HUES48 (cell line): ENCODE measurements at regions not wholly inside any gene's neighbourhood (a gene's known extent, or its start where the extent isn't known, plus 50 kb on each side); places are given as distances from the start of the nearest gene placed in this dataset.

Source experiments
- H3K27ac ChIP-seq: one replicate; pipeline ENCODE4 v1.7.0; 2013; ENCODE audit warnings: low read depth, low read length, inconsistent platforms
- H3K27me3 ChIP-seq: 2 replicates; pipeline ENCODE4 v1.6.1; 2013; ENCODE audit warnings: mild to moderate bottlenecking, low read length; ENCODE audit not compliant: control insufficient read depth, insufficient read depth
- H3K36me3 ChIP-seq: 2 replicates; pipeline ENCODE4 v1.6.1; 2013; ENCODE audit warnings: low read length; ENCODE audit not compliant: control insufficient read depth, insufficient read depth
- H3K4me1 ChIP-seq: 2 replicates; pipeline ENCODE4 v1.6.1; 2013; ENCODE audit warnings: mild to moderate bottlenecking, low read length; ENCODE audit not compliant: control insufficient read depth, insufficient read depth
- H3K4me3 ChIP-seq: 2 replicates; pipeline ENCODE4 v1.5.1; 2013; ENCODE audit warnings: mild to moderate bottlenecking, low read depth, low read length
- H3K9ac ChIP-seq: 2 replicates; pipeline ENCODE4 v1.6.1; 2013; ENCODE audit warnings: mild to moderate bottlenecking, low read depth, low read length, moderate library complexity
- H3K9me3 ChIP-seq: 2 replicates; pipeline ENCODE4 v1.6.1; 2013; ENCODE audit warnings: low read length; ENCODE audit not compliant: control insufficient read depth, insufficient read depth

GRCh38 chr9:119726035-119726434 lies 356.8 kb upstream of the BRINP1 start:
- Histone ChIP-seq H3K27ac (no peak overlapping the region), H3K4me3 (no peak overlapping the region), H3K9ac (no peak overlapping the region), H3K4me1 (peaks cover 11% of the 10 kb centered on the region), H3K27me3 (no peaks in the 10 kb centered on the region), H3K9me3 (no peaks in the 10 kb centered on the region), H3K36me3 (no peaks in the 10 kb centered on the region)

GRCh38 chr9:119722384-119722783 lies 353.1 kb upstream of the BRINP1 start:
- no peak overlapping the region for H3K9ac ChIP-seq
- H3K36me3 ChIP-seq, result no peaks in the 10 kb centered on the region
- no peaks in the 10 kb centered on the region for H3K27me3 ChIP-seq
- H3K4me3 ChIP-seq, result no peak overlapping the region
- H3K4me1 ChIP-seq, result peaks cover 11% of the 10 kb centered on the region
- H3K27ac ChIP-seq, result no peak overlapping the region
- H3K9me3 ChIP-seq, result no peaks in the 10 kb centered on the region

GRCh38 chr9:119712325-119712724 lies 343.1 kb upstream of the BRINP1 start:
- no peak overlapping the region for H3K9ac ChIP-seq
- no peaks in the 10 kb centered on the region for H3K36me3 ChIP-seq

GRCh38 chr9:119709431-119709830 lies 340.2 kb upstream of the BRINP1 start:
- no peak overlapping the region for H3K9ac ChIP-seq
- H3K36me3 ChIP-seq, result no peaks in the 10 kb centered on the region
- no peak overlapping the region for H3K4me3 ChIP-seq
- no peak overlapping the region for H3K27ac ChIP-seq
- no peaks in the 10 kb centered on the region for H3K4me1 ChIP-seq
- no peaks in the 10 kb centered on the region for H3K9me3 ChIP-seq
- H3K27me3 ChIP-seq, result no peaks in the 10 kb centered on the region

More at GRCh38 chr9:119712325-119712724, 343.1 kb upstream of the BRINP1 start:
- Histone ChIP-seq H3K4me3 (no peak overlapping the region), H3K9me3 (no peaks in the 10 kb centered on the region), H3K4me1 (peaks cover 10% of the 10 kb centered on the region), H3K27ac (no peak overlapping the region), H3K27me3 (no peaks in the 10 kb centered on the region)

GRCh38 chr9:119707228-119707845 lies 338.1 kb upstream of the BRINP1 start:
- Histone ChIP-seq H3K9ac (no peak overlapping the region), H3K9me3 (no peaks in the 10 kb centered on the region), H3K36me3 (no peaks in the 10 kb centered on the region), H3K27me3 (no peaks in the 10 kb centered on the region), H3K4me3 (no peak overlapping the region), H3K4me1 (no peaks in the 10 kb centered on the region), H3K27ac (no peak overlapping the region)

GRCh38 chr9:119701651-119702050 lies 332.4 kb upstream of the BRINP1 start:
- Histone ChIP-seq H3K27me3 (no peaks in the 10 kb centered on the region), H3K27ac (no peak overlapping the region), H3K9me3 (no peaks in the 10 kb centered on the region), H3K4me3 (no peak overlapping the region), H3K36me3 (no peaks in the 10 kb centered on the region), H3K4me1 (no peaks in the 10 kb centered on the region), H3K9ac (no peak overlapping the region)

GRCh38 chr9:119698535-119698934 lies 329.3 kb upstream of the BRINP1 start:
- Histone ChIP-seq H3K36me3 (no peaks in the 10 kb centered on the region), H3K4me1 (no peaks in the 10 kb centered on the region), H3K9me3 (no peaks in the 10 kb centered on the region), H3K4me3 (no peak overlapping the region), H3K27me3 (no peaks in the 10 kb centered on the region), H3K27ac (no peak overlapping the region), H3K9ac (no peak overlapping the region)

- Histone ChIP-seq H3K4me3 (no peak overlapping the region), H3K27me3 (no peaks in the 10 kb centered on the region), H3K9me3 (no peaks in the 10 kb centered on the region), H3K36me3 (no peaks in the 10 kb centered on the region), H3K4me1 (no peaks in the 10 kb centered on the region), H3K27ac (no peak overlapping the region), H3K9ac (no peak overlapping the region)
Observed at GRCh38 chr9:119697996-119698395, 328.8 kb upstream of the BRINP1 start.

GRCh38 chr9:119689879-119690278 lies 320.6 kb upstream of the BRINP1 start:
- H3K27ac ChIP-seq, result no peak overlapping the region
- no peaks in the 10 kb centered on the region for H3K27me3 ChIP-seq
- H3K9me3 ChIP-seq, result no peaks in the 10 kb centered on the region
- H3K9ac ChIP-seq, result no peak overlapping the region
- H3K4me3 ChIP-seq, result no peak overlapping the region
- H3K4me1 ChIP-seq, result no peaks in the 10 kb centered on the region
- H3K36me3 ChIP-seq, result no peaks in the 10 kb centered on the region

GRCh38 chr9:119688547-119688946 lies 319.3 kb upstream of the BRINP1 start:
- no peak overlapping the region for H3K9ac ChIP-seq
- H3K9me3 ChIP-seq, result no peaks in the 10 kb centered on the region
- H3K4me3 ChIP-seq, result no peak overlapping the region
- no peaks in the 10 kb centered on the region for H3K27me3 ChIP-seq
- no peak overlapping the region for H3K27ac ChIP-seq
- no peaks in the 10 kb centered on the region for H3K36me3 ChIP-seq
- no peaks in the 10 kb centered on the region for H3K4me1 ChIP-seq

- Histone ChIP-seq H3K27ac (no peak overlapping the region), H3K27me3 (no peaks in the 10 kb centered on the region), H3K9ac (no peak overlapping the region), H3K36me3 (no peaks in the 10 kb centered on the region), H3K4me1 (peaks cover 13% of the 10 kb centered on the region), H3K4me3 (no peak overlapping the region), H3K9me3 (no peaks in the 10 kb centered on the region)
Observed at GRCh38 chr9:119677811-119678505, 308.7 kb upstream of the BRINP1 start.
